ENCODE measurements at regions not wholly inside any gene's neighbourhood (a gene's known extent, or its start where the extent isn't known, plus 50 kb on each side); places are given as distances from the start of the nearest gene placed in this dataset.

DNA sequence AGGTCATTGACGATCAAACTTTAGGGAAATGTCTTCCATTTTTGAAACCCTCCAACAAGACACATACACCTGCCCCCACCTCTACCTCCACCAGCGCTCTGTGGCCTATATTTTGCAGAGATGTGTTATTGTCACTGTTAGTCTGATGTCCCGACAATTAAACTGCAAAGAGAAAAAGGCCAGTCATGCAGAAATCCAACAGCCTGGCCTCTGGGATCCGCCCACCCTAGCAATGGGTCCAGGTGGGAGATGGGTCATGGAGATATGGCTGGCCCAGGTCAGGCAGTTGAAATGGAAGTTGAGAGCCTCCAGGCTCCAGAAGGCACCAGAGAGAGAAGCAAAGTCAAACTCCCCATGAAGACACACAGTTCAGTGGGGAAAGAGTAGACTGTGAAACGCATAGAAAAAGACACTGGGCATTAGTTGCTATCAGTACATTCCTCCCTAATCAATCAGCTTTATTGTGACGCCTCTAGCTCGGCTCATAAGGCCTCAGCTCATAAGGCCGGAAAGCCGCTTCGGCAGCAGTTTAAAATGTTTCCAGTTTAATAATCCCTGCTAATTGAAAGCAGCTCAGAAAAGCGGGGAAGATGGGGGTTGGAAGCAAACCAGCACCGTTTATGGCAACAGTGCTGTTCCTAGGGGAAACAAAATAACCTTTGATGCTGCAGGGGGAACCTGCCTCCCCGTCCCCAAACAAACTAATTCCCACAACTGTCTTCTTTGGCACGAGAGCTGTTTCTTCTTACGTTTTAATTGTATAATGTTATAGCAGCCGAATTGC, 239.7 kb upstream of the ZNF507 start:
- no peak for DNase-seq (ENCODE audit: low spot score)

DNA sequence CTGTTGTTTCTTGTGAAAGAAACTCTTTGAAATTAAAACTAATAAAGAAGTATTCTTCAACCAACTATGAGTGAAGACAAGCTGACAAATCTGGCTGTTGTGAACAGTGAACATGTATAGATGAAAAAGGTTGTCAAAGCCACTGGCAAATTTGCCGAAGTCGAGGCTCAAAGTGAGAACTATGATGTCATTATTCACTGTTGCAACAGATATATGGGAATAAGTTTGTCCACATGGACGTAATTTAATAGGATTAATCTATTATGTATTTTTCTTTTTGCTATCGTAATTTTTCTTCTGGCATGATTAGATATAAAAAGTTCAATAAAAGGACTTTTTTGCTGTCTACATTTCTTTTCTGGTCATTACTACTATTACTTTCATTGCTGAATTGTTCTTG, 223.2 kb upstream of the ZNF507 start:
- no peak for DNase-seq (ENCODE audit: low spot score)

DNA sequence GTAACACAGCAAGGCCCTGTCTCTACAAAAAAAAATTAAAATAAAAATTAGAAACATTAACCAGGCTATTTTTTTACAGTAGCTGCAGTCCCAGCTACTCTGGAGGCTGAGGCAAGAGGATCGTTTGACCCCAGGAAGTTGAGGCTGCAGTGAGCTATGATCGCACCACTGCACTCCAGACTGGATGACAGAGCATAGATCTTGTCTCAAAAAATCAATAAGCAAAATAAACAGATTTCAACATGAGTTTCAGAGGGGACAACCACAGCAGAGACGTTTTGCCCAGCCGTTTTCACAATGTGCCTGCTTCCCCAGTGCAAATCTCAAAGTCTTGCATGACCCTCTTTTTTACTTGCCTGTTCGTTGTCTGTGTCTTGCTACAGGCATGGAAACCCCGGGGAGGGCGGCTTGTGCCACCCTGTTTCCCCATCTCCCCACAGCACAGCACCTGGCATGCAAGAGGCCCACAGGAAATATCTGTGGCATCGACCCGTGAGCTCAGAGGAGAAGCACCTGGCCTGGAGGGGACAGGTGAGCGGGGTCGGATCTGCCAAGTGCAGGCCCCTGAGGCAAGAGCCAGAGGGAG, 222.0 kb upstream of the ZNF507 start:
- no peak for DNase-seq (ENCODE audit: low spot score)

DNA sequence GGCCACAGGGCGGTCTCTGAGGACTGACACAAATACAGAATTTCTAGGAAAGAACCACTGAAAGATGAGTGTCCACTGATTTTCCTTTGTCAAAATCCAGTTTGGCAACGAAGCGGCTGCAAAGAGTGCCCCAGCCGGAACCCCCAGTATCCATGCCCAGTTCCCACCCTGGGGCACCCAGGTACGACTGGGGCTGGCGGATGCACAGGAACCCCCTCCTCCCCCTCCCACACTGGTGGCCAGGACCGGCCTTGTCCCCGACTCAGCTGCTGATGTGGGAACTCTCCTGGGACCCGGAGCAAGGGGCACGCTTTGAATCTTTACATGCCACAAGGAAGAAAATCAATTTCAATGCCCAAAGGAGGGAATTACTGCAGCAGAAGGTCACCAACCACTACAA, 220.8 kb upstream of the ZNF507 start:
- DNase-seq (ENCODE audit: low spot score) = no peak

DNA sequence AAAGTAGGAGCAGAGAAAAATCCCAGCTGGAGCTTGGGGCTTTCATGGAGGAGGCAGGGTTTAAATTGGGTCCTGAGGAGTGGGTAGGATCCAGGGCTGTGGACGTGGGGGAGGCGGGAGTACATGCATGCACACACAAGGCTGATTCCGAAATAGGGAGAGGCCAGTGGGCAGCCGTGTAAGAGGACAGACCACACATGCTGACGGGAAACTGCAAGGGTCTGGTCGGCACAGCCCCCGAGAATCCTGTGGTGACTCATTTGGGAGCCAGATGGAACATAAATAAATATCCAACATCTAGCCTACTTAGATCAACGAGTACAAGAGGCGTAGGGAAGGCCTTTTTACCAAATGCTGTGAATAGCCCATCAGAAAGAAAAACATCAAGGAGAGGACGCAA, 216.3 kb upstream of the ZNF507 start:
- DNase-seq (ENCODE audit: low spot score) = no peak

DNA sequence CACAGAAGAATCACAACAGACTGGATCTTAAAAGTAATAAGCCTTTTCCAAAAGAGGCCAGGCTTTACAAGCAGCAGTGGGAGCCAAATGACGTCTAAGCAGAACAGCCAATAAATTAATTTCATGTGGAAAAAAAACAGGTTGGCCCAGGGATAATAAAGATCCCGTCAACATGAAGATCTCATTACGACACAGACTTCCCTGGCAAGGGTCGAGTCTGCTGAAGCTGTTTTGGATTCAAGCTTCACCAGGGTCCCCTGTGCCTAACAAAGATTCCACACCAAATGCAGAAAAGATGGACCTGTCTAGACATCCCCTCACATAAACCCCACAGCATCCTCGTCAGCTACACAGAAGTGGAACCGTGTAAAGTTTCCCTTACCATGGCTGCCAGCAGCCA, 215.1 kb upstream of the ZNF507 start:
- no peak for DNase-seq (ENCODE audit: low spot score)

DNA sequence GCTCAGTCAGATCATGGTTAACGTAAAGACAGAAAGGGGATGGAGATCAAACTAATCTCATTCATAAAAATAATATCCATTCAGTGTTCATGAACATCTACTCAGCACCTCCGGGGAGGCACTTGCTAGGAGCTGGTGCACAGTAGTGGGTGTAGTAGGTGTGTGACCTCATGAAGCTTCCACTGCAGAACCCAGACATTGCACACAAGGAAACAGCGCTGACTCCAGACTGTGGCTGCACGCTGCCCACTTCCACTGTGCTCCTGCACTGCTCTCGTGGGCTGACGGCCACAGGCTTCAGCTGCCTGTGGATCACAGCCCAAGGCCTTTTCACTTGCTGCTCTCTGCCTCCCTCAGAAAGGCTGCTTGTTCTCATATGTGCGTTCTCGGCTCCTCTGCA, 214.4 kb upstream of the ZNF507 start:
- no peak for DNase-seq (ENCODE audit: low spot score)

DNA sequence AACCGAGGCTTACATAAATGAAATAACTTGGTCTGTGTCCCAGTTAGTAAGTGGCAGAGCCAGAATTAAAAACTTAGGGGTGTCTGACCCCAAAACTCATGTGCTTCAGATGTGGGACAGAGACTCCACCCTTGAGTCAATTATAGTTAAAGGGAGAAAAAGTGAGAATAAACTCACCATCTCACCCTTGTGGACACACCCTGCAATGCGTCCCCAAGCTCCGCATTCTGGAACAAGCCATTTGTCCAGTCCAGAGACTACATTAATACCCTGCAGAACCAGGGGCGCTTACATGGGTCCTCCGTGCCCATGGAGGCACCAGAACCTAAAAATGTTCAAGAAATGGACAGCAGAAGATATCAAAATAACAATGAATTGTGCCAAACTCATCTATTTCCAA, 207.0 kb upstream of the ZNF507 start:
- DNase-seq (ENCODE audit: low spot score) = no peak

DNA sequence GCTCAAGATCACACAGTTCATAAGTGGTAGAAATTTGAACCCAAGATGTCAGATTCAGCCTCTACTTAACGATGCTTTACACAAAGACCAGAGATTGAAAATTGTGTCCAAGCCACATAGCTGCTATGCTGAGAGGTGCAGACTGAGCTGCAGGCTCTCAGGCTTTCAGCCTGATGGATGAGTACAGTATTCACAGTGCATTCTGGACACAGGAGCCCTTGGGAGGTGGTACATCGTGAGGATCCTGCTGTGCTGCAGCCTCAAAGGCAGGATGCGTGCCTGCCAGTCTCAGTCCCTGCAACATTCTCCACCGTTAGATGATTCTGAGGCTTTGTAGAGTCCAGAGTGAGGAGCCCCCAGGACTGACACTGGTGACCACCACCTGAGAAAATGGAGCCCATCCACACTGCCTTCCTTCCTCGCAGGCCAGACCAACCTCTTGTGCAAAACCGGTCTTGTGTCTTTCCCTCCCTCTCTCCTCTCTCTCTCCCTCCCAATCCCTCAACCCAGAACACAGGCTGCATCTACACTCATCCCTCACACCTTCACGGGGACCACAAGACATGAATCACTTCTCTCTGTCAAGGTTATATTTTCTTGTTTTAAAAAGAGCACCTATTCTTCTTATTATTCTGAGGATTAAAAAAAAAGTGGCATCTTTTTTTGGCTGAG, 203.4 kb upstream of the ZNF507 start:
- DNase-seq (ENCODE audit: low spot score) = no peak

DNA sequence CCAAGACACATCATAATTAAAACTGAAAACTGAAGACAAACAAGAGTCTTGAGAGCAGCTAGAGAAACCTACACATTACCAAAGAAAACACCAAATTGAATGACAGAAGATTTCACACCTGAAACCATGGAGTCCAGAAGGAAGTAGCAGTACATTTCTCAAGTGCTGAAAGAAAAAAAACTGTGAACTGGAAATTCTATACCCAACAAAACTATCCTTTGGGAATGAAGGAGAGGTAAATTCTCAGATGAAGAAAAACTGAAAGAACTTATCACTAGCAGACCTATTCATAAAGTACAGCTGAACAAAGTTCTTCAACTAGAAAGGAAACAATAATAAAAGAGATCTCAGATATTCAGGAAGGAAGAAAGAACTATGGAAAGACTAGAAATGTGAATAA, 198.7 kb upstream of the ZNF507 start:
- no peak for DNase-seq (ENCODE audit: low spot score)

DNA sequence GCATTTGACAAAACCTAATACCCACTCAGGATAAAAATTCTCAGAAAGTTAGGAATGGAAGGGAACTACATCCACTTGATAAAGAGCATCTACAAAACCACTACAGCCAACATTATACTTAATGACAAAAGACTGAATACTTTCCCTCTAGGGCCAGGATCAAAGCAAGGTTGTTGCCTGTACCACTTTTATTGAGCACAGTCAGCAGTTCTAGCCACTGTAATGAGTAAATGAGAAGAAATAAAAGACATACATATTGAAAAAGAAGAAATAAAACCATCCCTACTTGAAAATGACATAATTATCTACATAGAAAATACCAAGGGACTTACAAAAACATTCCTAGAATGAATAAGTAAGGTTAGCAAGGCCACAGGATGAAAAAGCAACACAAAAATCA, 194.8 kb upstream of the ZNF507 start:
- DNase-seq (ENCODE audit: low spot score) = no peak

DNA sequence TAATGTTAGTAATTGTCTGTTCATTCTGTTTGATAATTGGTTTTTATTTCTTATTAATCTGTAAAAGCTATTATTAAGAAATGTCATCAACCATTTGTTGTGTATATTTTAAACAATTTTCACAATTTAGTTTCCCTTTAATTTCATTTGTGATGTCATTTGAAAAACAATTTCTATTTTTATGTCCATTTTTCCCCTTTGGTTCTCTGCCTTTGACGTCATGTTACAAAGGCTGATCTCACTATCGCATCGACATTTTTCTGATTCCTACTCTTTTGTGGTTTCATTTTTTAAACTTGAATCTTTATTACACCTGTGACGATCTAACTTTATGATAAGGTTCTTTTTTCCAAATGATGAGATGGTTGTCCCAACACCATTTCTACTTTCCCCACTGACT, 191.0 kb upstream of the ZNF507 start:
- DNase-seq (ENCODE audit: low spot score) = no peak

DNA sequence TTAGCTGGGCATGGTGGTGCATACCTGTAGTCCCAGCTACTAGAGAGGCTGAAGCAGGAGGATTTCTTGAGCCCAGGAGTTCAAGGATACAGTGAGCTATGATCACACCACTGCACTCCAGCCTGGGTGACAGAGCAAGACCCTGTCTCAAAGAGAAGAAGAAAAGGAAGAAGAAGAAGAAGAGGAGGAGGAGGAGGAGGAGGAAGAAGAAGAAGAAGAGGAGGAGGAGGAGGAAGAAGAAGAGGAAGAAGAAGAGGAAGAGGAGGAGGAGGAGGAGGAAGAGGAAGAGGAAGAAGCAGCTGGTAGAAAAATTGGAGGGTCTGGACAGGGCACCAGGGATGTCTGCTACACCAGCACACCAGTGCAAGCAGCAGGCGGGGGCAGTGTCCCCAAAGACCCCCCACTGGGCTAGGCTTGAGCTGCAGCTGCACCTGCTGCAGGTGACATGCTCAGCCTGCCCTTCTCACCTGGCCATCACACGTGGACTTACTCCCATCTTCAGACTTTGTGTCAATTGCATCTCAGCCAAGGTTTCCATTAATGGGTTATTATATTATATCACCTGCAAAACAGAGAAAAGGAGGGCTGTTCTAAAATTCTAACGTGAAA, 180.9 kb upstream of the ZNF507 start:
- DNase-seq (ENCODE audit: low spot score) = no peak

DNA sequence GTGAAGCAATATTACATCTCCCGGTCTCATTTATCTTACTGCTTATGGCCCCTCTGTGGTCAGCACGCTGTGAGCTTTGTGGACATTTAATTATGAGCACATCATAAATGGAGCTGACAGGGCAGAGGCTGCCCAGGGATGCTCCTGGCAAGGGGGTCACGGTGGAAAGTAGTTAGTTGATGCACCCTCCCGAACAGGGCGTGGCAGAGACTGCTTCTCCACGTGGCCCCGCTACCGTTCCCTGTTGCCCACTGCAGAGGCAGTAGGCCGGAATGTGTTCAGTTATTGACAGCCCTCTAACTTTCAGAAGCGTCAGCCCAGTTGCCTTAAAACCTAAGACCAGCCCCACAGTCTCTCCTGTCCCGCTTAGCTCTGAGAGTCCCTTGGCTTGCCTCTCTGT, 180.3 kb upstream of the ZNF507 start:
- DNase-seq (ENCODE audit: low spot score) = no peak

DNA sequence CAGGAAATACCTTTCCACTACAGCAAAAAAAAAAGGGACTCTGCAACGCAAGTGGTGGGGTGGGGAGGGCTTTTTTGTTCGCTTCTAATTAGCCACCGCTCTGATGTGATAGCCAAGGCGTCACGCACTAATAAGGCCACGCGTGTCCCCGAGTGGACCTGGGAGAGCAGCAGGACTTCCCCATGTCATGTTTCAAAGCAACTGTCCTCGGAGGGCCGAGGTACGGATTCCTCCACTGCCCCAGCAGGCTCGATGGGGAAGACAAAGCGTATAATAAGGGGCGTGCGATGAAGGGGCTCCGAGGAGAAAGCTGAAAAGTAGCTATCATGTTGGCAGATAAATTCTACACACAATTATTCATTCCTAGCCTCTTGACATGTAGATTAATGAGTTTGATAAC, 179.7 kb upstream of the ZNF507 start:
- no peak for DNase-seq (ENCODE audit: low spot score)

DNA sequence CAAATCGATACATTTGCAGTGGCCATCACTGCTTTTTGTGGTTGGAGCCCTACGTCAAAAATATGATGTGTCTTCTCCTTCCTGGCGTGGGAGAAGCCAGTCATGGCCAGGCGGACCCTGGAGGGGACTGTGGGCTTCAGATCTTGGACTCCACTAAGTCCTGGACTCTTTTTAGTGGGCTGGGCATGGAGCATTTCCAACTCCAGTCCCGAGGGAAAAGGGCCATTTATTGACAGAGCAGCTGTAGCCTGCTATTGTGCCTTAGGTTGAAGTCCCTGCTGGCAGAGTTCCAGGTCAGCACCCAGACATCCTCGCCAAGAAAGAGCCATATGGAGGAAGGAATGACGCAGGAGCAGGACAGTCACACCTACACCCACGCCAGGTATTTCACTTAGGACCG, 179.2 kb upstream of the ZNF507 start:
- no peak for DNase-seq (ENCODE audit: low spot score)

DNA sequence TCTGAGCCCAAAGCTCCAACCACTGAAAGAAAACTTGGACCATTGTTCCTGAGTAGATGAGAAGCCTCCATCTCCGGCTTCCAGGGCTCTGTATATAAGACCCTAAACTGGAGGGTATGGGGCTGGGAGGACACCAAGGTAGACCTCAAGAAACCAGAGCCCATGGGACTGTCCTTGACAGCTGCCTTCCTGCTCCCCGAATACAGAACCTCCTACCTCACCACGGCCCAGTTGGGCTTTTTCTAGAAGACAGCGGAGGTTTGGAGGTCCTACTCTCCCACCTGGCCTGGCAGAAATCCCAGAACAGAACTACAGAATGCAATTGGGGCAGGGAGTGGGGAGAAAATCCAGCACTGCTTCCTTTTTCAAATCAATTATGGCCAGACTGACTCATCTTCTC, 177.3 kb upstream of the ZNF507 start:
- no peak for DNase-seq (ENCODE audit: low spot score)

DNA sequence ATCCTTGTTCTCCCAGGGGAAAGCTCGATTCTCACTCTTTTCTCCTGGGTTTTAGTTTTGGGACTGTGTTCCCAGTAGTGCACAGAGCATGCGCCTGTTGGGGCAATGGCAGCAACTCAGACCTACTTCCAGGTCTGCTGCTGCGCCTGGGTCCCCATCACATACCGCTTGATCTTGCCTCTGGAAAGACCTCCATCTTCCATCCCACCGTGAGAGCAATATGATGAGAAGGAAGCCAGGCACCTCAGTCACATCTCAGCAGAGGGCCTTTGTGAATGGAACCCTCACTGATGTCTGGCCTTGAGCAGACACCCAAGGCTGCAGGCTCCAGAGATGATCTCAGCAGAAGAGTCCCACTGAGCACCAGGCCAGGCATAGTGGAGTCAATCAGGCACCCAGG, 176.8 kb upstream of the ZNF507 start:
- DNase-seq (ENCODE audit: low spot score) = no peak

DNA sequence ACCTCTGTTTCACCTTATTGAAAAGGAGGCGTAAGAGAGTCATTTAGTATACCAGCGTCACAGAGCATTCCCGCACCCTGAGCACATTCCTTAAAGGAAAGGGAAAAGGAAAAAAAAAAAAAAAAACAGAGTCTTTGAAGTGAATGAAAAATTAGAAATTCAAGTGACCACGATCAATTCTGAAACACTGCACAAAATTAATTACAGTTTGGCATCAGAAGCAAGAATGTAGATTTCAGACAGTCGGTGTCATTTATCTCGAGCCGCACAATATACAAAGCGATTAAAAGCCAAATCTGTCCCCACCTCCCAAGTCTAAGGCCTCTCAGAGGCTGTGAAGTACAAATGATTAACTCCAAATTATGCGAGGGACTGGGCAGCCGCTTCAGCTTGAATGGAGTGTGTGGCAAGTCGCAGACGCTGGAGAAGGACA, 173.7 kb upstream of the ZNF507 start:
- no peak for DNase-seq (ENCODE audit: low spot score)

DNA sequence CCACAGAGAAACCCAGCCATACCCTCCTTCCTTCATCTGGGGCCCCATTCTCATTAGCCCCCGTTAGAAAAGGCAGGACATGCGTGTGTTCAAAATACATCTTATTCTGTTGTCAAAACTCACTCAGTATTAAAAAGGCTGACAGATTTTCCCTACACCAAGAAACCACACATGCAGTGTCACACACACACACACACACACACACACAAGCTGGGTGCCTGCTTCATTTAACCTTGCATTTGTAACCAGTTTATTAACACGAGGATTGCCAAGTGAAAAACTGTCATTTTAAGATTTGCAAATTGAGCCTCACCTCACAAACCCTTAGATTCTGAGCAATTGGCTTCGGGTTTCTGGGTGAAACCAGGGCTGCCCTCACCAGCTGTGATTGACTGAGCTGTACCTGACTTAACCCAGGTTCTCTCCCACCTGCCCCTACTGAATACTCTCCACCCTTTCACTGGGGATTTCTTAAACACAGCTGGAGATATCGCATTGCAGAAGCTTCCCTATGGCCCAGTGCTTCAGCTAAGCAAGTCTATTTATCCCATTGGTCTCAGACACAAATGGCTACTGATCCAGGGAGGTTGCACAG, 172.7 kb upstream of the ZNF507 start:
- no peak for DNase-seq (ENCODE audit: low spot score)

DNA sequence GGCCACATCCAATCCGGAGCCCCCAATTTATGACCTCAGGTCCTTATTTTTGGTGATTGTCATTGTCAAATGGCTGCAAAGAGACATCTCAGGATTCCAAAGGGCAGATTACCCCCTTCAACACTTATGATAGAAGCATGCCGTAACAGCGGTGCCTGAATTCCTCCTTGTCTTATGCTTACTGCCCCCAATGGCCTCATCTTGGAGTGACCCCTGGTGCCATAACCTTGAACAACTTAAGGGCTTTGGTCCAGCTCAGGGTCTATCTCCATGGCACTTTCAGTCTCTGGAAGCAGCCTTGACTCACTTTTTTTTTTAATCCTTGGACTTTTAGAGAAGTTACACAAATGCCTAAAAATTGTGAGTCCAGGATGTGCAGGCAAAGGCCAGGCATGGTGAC, 171.6 kb upstream of the ZNF507 start:
- DNase-seq (ENCODE audit: low spot score) = no peak

DNA sequence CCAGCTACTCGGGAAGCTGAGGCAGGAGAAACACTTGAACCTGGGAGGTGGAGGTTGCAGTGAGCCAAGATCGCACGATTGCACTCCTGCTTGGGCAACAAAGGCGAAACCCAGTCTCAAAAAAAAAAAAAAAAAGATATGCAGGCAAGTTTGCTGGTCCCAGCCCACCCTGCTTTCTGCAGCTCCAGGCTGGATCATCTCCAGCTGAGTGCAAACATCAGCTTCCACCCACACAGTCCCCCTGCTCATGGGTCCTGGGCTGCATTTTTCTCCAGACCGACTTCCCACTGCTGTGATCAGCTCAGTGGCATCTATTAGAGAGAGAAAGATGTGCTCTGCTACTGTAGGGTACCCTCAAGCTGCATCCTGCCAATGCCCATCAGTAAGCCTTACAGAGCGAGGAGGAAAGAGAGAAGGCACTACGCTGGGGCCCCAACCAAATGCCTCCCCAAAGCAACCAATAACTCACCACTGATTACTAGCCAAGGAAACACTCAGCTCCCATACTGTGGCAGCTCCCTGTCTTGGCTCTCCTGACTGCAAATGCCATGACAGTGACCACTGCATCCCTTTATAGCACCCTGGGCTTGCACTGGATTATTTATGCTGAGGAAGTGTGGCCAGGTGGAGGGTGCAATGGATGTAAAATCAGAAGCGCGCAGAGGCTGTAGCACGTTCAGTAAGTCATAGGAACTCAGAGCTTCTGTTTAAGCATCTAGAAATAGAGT, 170.9 kb upstream of the ZNF507 start:
- no peak for DNase-seq (ENCODE audit: low spot score)

Measured in activated CD4-positive, alpha-beta T cell treated with anti-CD3 and anti-CD28 coated beads, Interleukin-2, Interleukin-4, amounts not matched to agents 100 ng/mL and 50 ng/mL, durations not matched to agents 16 hours and 8 hours (primary cell).